H1 (cell line): ENCODE measurements at regions not wholly inside any gene's neighbourhood (a gene's known extent, or its start where the extent isn't known, plus 50 kb on each side); places are given as distances from the start of the nearest gene placed in this dataset.

Experiments used
- ASH2L ChIP-seq: fragments of 200-600, 300-600 bp; sonication (generic); IDR thresholded peaks from one replicate; pipeline ENCODE4 v1.7.1; 2017; ENCODE audit warnings: low read length
- EP300 ChIP-seq, 2 experiments: IDR thresholded peaks; 1 replicate in 1 of 2; 2 replicates in 1 of 2; pipeline ENCODE4 v1.6.1; 2011 to 2012; ENCODE audit warnings: low read depth in 2 of 2, low read length in 2 of 2, mild to moderate bottlenecking in 2 of 2, borderline replicate concordance in 1 of 2, inconsistent platforms in 1 of 2, moderate library complexity in 1 of 2
- MAFK ChIP-seq: IDR thresholded peaks from 2 replicates; pipeline ENCODE4 v1.6.1; 2012; ENCODE audit warnings: low read depth, mild to moderate bottlenecking, improper control_type of control experiment, low read length
- RNF2 ChIP-seq: fragments of 200-900, 300-1000 bp; sonication (generic); IDR thresholded peaks from 2 replicates; pipeline ENCODE4 v1.7.1; 2016; ENCODE audit warnings: borderline replicate concordance, low read depth, mild to moderate bottlenecking, antibody characterized with exemption, low read length; ENCODE audit not compliant: poor library complexity, severe bottlenecking; ENCODE audit errors: missing control alignments

DNA sequence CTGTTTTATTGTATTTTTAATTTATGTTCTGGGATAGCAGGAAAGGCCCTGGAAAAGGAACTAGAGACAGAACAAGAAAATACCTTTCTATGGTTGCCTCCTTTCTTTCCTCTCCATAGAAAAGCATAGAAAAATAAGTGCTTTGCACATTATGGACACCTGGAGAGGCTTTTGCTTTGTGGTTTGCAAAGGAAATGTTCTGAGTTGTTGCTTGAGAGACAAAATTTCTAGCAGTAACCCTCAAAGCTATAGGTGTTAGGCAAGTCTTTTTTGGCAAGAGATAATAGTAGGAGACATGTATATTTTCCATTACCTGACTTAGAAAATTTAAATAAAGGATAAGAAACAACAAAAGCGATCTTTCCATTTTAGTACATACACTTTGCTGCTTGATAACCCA, 378.6 kb upstream of the PRKCQ start (continued):
- TF ChIP-seq RNF2: no peak
- TF ChIP-seq EP300 (IDR thresholded peaks at IDR 0.05; ENCODE audit: borderline replicate concordance in 1 of 2, low read depth in 2 of 2, low read length in 2 of 2): no peak
- TF ChIP-seq ASH2L: no peak
- TF ChIP-seq MAFK: no peak
